HepG2 (cell line): ENCODE measurements at regions not wholly inside any gene's neighbourhood (a gene's known extent, or its start where the extent isn't known, plus 50 kb on each side); places are given as distances from the start of the nearest gene placed in this dataset.

Experiments
- BRCA1 ChIP-seq: sonication (generic); formaldehyde crosslinking; IDR thresholded peaks from 2 replicates; pipeline ENCODE4 v1.4.0; 2020; ENCODE audit warnings: missing genetic modification reagents
- ETS1 ChIP-seq: sonication (generic); formaldehyde crosslinking; IDR thresholded peaks from 2 replicates; pipeline ENCODE4 v1.4.0; 2020; ENCODE audit warnings: missing genetic modification reagents
- RXRA ChIP-seq: sonication (generic); formaldehyde crosslinking; IDR thresholded peaks from 2 replicates; pipeline ENCODE4 v1.5.1; 2020; ENCODE audit warnings: missing genetic modification reagents
- SIN3B ChIP-seq: fragments of 150-350 bp; IDR thresholded peaks from 2 replicates; pipeline ENCODE4 v1.6.1; 2014; ENCODE audit warnings: low read length
- TRIM24 ChIP-seq: sonication (generic); formaldehyde crosslinking; IDR thresholded peaks from 2 replicates; pipeline ENCODE4 v1.8.0; 2022; ENCODE audit warnings: mild to moderate bottlenecking, missing genetic modification reagents
- USF2 ChIP-seq, 2 experiments: sonication (generic) in 1 of 2; formaldehyde crosslinking in 1 of 2; IDR thresholded peaks; 2 replicates each; pipeline versions ENCODE4 v1.5.1 to v1.6.1; 2011 to 2020; ENCODE audit warnings: borderline replicate concordance in 1 of 2, low read depth in 1 of 2, low read length in 1 of 2, mild to moderate bottlenecking in 1 of 2, missing genetic modification reagents in 1 of 2, moderate library complexity in 1 of 2
- ZNF282 ChIP-seq: fragments of 450-650 bp; IDR thresholded peaks from 2 replicates; pipeline ENCODE4 v1.6.1; 2018; ENCODE audit not compliant: partially characterized antibody
- ZNF33A ChIP-seq: sonication (generic); formaldehyde crosslinking; IDR thresholded peaks from 2 replicates; pipeline ENCODE4 v1.5.1; 2020; ENCODE audit warnings: missing genetic modification reagents, mild to moderate bottlenecking, moderate library complexity, borderline replicate concordance
- ZNF747 ChIP-seq: sonication (generic); formaldehyde crosslinking; IDR thresholded peaks from 2 replicates; pipeline ENCODE4 v1.8.1; 2023; ENCODE audit warnings: missing genetic modification reagents, mild to moderate bottlenecking, borderline replicate concordance

GRCh38 chr1:88421997-88422396 is 262.1 kb upstream of the PKN2 start:
- TF ChIP-seq USF2 (IDR thresholded peaks at IDR 0.05; ENCODE audit: low read depth, low read length) (no peak), USF2 (CRISPR knock-in tag; IDR thresholded peaks at IDR 0.05; ENCODE audit: borderline replicate concordance) (no peak), ZNF747 (CRISPR knock-in tag) (no peak), SIN3B (no peak), TRIM24 (CRISPR knock-in tag) (no peak), ZNF33A (CRISPR knock-in tag) (no peak), BRCA1 (CRISPR knock-in tag) (no peak), RXRA (CRISPR knock-in tag) (no peak), ETS1 (no peak), ZNF282 (no peak)
